NCI-H1436 (cell line): ENCODE measurements at regions not wholly inside any gene's neighbourhood (a gene's known extent, or its start where the extent isn't known, plus 50 kb on each side); places are given as distances from the start of the nearest gene placed in this dataset.
"Not testable (repeated sequence)": the region's sequence is repeated elsewhere in the genome, so short reads cannot be mapped to it uniquely, and the experiment has no call there.

ENCODE experiments used
- DNase-seq: peaks from one replicate; lab custom pipeline; 2025; lab: John Stamatoyannopoulos, UW

DNA sequence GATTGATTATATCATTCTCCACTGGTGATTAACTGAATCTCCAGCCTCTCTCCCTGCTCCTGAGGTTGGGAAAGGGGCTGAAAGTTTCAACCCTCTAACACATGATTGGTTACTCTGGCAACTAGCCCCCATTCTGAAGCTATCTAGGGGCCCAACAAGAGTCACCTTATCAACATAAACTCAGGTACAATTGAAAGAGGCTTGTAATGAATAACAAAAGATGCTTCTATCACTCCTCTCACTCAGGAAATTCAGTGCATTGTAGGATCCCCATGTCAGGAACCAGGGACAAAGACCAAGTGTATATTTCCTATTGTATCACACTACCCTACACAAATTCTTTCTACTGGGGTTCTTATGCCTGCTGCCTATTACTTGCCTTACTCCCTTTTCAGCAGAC is 123.9 kb upstream of the SLC13A1 start:
- DNase-seq = no peak

DNA sequence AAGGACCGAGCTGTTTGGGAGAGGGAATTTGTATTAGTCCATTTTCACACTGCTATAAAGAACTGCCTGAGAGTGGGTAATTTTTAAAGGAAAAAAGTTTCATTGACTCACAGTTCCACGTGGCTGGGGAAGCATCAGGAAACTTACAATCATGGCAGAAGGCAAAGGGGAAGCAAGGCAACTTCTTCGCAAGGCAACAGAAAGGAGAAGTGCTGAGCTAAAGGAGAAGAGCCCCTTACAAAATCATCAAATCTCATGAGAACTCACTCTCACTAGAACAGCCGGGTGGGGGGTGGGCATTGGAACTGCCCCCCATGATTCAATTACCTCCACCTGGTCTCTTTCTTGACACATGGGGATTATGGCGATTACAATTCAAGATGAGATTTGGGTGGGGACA is 121.8 kb upstream of the SLC13A1 start:
- not testable (repeated sequence) for DNase-seq

DNA sequence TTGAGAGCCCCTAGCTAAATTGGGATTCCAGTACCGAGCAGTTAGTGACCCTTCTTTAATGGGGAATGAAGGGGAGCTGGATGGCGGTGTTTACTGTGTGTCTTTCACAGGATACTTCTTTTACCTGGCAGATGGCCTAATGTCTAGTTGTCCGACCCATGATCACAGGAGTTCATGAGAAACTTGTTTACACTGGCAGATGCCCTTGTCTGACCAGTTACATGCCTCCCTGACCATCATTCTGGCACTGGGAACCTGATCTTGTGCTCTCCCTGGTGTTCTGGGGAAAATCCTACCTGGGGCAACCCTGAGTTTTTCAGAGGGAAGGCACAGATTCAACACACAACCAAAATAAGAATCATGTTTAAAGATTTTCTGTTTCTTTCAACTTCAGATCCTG is 120.1 kb upstream of the SLC13A1 start:
- DNase-seq = no peak

DNA sequence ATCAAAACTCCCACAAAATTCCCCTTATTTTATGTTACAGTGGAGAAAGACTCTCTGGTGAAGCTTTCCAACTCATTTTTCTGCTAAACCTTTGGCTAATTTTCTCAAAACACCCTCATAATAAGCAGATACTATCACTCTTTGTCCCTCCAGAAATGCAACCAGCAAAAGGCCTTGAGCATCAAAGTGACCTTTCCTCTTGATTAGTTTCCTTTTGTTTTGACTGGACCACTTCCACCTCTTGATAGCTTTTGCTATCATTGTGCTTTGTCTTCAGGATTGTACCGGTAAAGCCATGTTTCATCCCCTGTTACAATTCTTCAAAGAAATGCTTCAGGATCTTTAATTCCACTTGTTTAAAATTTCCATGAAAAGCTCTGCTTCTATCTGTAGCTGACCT is 115.1 kb upstream of the SLC13A1 start:
- DNase-seq = no peak

DNA sequence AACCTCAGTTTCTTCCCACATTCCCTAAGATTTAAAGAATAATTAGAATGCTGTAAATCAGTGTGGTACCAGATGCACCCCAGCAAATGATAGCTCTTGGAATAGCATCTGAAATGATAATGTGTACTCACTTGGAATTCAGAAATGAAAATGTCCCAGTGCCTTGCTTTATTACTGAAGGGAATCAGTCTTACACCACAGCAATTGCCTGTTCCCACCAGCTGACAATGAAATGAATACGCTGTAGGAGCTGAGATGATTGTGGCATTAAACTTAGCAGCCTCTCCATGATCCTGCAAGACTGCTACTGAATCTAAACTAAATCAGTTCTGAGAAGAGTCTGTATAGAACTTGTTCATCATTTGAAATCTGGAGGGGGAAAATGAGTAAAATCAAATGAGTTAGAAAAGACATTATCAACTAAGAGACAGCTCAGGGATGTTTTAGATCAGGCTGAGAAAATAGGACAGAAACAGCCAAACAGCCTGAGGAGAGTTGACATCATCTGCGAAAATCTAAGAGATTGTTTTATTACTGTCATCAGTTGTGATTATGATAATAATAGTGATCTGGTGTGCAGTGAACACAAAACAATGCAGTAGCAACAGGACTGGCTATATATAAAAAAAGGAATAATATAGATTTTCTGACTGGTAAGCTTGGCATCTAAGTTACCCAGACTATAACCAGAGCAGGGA is 108.6 kb upstream of the SLC13A1 start:
- DNase-seq = no peak

DNA sequence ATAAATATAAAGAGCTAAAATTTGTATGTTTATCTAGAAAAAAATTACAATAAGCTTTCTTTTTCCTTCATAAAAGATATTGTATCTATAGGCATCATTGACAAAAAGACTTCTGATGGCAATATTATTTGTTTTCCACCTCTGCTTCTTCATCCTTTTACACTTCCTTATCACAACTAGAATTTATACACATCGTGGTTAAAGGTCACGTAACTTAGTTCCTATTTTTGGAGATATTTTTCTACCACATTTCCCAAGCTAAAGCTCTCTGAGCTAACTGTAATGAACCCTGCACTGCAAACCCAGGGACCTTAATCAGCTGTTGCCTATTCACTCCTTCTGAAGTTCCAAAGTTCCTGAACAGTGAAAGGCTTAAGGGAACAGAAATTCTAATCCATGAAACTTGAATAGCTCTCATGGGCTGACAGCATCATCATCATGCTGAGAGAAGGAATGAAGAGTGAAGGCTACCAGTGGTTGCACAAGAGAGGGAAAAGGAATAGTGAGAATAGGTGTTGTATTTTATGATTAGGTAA is 106.1 kb upstream of the SLC13A1 start:
- DNase-seq = no peak

DNA sequence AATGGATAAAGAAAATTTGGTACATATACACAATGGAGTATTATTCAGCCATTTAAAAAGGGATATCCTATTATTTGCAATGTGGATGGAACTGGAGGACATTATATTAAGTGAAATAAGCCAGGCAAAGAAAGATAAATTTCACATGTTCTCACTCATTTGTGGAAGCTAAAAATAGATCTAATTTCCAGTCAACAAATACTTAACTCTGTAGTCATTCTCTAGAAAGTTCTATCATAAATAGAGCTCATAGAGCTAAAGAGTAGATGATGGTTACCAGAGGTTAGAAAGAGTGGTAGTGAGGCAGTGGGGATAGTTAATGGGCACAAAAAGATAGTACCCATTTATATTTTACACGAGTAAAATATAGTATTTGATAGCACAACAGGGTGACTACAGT is 104.2 kb upstream of the SLC13A1 start:
- no peak for DNase-seq

DNA sequence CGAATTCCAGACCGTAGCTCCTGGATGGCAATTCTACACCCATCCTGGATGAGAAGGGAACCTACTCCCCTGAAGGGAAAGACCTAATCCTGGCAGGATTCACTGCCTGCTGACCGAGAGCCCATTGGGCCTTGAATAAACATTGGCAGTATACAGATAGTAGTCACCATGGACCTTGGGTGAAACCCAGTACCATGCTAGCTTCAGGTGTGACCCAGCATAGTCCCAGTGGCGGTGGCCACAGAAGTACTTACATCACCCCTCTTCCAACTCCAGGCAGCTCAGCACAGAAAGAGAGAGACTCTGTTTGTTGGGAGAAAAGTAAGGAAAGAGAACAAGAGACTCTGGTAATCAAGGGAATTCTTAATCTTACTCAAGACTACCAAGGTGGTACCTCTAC is 97.2 kb upstream of the SLC13A1 start:
- DNase-seq = no peak

DNA sequence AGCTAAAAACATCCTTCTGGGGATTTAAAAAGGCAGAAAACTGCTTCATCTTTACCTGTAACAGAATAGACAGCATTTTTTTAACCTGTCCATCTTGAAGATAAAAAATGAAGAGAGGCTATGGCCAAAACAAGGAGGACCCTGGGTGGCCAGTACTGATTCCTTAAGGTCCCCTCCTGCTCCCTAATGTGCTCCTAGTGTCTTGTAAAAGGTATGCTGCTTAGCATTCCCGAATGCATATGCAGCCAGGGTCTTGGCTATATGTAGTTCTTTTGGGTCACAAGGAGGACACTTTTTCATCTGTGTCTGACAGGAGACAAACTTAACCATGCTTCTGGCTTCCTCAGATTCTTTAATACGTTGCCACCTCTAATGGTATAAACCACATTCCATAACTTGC is 93.9 kb upstream of the SLC13A1 start:
- DNase-seq = no peak

DNA sequence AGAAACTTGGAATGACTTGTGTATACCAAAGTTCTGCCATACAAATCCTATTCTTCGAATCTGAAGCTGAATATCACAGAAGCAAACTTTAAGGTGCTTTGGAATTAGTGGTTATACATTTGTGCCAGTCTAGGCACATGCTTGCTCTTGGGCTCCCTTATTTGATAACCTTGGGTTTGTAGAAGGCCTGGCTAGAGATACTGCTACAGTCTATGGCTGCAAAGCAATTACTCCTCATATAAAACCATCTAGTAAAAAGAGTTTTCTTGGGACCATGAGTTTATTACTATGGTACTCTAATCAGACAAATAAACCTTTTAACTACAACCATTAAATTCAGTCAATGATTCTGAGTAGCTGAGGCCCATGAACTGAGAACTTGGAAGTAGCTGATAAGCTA is 92.5 kb upstream of the SLC13A1 start:
- no peak for DNase-seq

DNA sequence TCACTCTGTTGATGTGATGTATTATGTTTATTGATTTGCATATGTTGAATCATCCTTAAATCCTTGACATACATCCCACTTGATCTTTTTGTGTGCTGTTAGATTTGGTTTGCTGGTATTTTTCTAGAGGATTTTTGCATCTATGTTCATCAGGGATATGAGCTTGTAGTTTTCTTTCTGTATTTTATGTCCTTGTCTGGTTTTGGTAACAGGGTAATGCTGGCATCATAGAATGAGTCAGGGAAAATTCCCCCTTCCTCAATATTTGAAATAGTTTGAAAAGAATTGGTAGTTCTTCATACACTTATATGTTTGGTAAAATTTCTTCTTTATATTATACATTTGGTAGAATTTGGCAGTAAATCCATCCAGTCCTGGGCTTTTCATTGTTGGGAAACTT is 89.4 kb upstream of the SLC13A1 start:
- no peak for DNase-seq

DNA sequence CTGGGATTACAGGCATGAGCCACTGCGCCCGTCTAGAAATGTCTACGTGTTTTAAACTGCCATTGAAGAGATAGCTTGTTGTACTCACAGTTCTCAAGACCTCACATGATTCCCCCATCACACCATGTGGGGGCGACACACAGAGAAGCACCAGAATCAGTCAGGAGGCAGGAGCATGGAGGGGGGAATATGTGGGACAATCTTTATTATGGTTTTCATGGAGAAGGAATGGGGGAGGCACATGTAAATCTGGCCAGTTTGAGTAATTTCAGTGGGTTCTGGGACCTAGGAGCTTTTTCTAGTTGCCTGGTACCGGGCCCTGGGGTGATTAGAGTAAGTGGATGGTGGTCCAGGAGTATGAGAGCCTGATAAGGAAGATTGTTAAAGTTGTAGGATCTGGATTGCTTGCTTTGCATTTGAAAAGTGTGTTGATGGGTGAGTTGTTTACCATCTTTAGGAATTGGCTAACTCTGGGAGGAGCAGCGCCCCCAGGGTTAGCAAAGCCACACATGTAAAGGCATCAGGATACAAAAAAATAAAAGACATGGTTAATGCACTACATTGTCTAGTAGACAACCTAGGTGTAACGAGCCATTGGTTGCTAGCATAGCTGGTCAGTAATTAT is 85.4 kb upstream of the SLC13A1 start:
- DNase-seq = no peak

DNA sequence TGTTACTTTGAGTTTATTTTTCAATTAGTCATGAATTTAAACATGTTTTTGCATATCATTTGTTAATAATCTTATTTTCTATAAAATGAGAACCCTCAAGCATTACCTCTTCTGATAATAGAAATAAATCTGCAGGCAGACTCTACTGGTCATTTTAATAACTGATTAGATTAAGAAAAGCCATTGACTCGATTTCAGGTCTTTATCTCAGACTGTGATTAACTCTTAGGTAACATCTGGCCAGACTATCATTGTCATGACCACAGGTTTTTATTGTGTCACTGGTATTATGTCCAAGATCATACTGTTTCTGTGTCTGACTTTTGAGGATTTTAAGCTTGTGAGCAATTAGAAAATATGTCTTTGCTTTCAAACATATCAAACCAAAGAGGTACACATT is 83.6 kb upstream of the SLC13A1 start:
- no peak for DNase-seq

DNA sequence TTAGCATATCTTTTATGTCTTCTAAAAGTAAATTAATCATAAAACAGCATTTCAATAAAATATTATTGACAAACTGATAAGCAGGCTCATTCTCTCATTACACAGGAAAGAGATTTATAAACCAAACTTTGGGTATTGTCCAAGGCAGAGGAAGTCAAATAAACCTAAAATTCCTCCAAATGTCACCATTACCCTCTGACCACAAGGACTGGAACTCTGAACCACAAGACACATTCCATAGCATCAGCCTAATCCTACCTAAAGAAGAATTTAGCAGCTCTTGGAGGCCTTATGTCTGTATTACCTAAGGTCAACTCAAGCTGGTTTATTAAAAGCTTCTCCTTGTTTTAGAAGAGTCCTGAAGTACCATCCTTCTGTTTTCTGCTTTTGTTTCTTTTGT is 82.4 kb upstream of the SLC13A1 start:
- DNase-seq = no peak

DNA sequence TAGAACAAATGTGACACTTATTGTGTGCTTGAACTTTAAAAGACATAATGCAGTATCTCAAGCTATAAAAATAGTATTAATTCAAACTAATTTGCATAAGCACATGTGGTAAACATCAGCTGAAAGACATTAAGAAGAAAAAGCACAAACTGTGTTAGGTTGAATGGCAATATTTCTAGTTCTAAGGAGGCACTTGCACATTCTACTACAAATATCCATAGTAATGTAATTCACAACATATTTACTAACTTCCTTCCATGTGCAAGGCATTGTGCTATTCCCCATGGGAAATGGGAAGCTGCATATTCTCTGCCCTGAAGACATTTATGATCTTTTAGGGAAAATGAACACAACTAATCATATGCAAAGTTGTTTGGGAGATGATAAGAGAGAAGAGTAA is 80.2 kb upstream of the SLC13A1 start:
- no peak for DNase-seq

DNA sequence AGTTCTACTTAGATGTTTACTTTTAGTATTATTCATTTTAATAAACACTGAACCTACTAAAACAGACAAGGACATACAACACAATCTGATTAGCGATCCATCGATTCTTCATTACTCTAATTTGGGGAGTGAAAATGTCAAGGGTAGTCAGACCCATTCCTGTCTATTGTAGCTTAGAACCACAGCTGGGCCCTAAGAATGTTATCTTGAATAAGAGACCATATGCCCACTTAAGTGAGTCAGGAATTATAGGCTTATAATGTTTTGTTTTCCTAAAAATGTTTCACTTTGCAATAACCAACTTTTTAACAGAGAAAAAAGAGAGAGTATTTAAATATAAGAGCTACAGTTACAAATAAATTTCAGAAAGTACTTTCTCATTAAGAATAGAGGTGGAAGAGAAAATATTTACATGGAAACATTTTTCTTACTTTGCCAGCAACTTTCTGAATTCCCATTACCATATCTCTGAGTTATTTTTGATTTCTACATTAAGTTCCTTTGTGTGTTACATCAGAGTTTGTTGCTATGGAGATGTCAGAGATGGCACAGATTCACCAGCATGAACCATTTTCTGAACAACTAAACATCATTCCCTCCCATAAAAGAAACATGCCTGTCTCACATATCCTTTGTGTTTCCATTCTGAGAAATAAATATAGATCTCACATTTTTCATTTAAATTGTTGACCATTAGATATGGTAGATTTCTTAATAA is 75.4 kb upstream of the SLC13A1 start:
- no peak for DNase-seq

DNA sequence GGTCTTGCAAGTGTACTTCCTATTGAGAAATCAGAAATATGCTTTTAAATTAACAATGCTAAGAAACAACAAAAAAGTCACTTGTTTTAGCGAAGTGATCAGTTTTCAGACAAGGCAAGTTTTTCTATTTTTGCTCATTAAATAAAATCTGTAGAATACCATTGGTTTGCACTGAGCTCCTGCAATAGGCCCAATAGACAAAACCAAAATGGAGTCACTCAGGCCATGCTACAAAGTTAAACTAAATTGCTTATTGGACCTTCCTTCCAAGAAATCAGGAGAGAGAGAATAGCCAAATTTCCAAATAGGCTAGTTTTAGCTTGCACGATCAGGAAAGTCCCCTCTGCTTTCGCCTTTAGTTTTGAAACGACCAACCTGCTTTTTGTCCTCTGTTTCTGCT is 73.4 kb upstream of the SLC13A1 start:
- no peak for DNase-seq

DNA sequence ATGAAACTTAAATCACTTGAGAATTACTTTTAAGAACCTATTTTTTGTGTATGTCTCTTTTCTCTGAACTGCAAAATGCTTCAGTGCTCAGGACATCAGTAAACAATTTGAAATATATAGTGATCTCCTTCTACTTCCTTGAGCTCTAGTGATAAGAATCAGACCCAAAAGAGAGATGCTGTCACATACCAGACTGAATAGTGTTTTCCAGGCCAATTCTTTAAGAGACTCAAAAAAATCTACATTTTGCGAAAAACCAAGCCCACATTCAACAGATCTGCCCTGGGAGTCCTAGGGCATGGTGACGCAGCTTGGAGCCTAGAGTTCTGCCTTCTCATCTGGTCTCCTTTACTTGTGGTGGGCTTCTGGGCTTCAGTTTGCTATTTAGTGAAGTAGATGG is 72.1 kb upstream of the SLC13A1 start:
- DNase-seq = no peak

DNA sequence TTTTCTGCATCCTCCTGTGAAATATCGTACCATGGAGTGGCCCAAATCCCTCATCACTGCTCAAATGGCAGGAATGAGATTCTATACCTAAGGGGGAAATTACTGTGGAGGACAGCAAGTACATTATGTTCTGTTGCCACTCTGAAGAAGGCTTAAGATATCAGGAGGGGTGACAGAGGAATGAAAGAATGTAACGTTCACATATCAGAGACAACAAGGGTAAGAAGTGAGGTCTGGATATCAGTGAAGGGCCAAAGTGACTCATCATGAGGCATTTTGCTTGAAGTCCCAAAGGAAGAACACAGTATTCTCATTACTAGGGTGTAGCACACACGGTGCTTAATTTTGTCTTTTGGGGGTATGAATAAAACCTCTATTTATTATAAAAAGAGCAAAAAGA is 71.5 kb upstream of the SLC13A1 start:
- no peak for DNase-seq

DNA sequence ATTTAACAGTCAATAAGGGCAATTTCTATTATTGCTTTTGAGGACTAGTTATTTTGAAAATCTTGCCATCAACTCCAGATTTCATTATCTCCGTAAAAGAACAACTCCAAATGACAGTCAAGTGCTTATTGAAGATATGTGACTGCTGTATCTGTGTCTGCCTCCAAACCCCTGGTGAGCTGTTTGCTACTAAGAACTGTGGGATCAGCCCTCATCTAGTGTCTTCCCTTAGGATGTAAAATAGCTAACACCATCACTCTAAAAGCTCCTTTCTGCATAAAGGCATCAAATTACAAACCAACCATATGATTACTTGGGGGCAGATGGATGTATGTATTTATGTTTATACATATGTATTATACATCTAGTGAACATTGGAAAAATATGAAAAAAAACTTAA is 70.8 kb upstream of the SLC13A1 start:
- DNase-seq = no peak

DNA sequence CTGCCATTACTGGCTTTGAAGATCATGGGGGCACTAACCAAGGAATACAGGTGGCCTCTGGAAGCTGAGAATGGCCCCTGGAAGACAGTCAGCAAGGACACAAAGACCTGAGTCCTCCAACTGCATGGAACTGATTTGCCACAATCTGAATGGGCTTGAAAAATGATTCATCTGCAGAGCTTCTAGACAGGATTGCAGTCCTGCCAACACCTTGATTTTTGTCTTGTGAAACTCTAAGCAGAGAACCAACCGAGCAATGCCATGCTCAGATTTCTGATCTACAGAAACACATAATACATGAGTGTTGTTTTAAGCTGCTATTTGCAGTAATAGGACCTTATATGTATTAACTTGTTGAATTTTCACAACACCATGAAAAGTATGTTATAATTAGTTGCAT is 66.1 kb upstream of the SLC13A1 start:
- no peak for DNase-seq

DNA sequence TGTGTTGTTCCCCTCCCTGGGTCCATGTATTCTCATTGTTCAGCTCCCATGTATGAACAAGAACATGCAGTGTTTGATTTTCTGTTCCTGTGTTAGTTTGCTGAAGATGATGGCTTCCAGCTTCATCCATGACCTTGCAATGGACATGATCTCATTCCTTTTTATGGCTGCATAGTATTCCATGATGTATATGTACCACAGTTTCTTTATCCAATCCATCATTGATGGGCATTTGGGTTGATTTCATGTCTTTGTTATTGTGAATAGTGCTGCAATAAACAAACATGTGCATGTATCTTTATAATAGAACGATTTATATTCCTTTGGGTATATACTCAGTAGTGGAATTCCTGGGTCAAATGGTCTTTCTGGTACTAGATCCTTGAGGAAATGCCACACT is 65.1 kb upstream of the SLC13A1 start:
- DNase-seq = not testable (repeated sequence)

DNA sequence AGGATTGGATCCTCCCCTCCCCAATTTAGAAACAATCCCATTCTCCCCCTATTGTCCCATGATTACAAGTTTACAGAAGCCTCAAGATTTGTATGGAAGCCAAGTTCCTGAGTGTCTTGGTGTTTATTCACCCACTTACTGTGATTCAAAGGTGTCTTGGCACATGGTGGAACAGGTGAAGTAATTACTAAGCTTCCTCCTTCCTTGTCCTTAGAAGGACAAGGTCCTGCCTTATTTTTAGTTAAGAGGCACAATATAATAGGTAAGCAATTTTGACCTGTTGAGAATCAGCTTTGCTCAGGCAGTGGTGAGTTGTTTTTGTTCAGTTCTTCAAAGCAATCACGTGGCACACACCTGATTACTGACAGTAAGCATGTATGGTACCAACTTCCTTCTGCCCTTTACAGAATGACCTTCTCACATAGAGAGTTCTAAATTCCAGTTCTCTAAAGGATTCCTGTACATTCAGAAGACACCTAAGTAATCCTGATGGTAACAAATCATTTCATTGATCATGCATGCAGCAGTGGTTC is 60.7 kb upstream of the SLC13A1 start:
- DNase-seq = no peak
